Mucosa of stomach (tissue), 1 donor: ENCODE measurements at regions not wholly inside any gene's neighbourhood (a gene's known extent, or its start where the extent isn't known, plus 50 kb on each side); places are given as distances from the start of the nearest gene placed in this dataset.

ENCODE experiments used
- H3K27me3 ChIP-seq: one replicate; pipeline ENCODE4 v1.7.0; 2013; ENCODE audit warnings: mild to moderate bottlenecking, low read length; ENCODE audit not compliant: control insufficient read depth, insufficient read depth
- H3K36me3 ChIP-seq: one replicate; pipeline ENCODE4 v1.7.0; 2013; ENCODE audit warnings: low read length; ENCODE audit not compliant: control insufficient read depth, insufficient read depth
- H3K4me1 ChIP-seq: one replicate; pipeline ENCODE4 v1.7.0; 2013; ENCODE audit warnings: mild to moderate bottlenecking, low read length; ENCODE audit not compliant: control insufficient read depth, insufficient read depth
- H3K4me3 ChIP-seq: one replicate; pipeline ENCODE4 v1.7.0; 2013; ENCODE audit warnings: low read length
- H3K9ac ChIP-seq: one replicate; pipeline ENCODE4 v1.7.0; 2013; ENCODE audit warnings: mild to moderate bottlenecking, low read length, moderate library complexity
- H3K9me3 ChIP-seq: one replicate; pipeline ENCODE4 v1.7.0; 2013; ENCODE audit warnings: mild to moderate bottlenecking, low read length, moderate library complexity; ENCODE audit not compliant: control insufficient read depth
- donor health status: Pancreatic carcinoma.

DNA sequence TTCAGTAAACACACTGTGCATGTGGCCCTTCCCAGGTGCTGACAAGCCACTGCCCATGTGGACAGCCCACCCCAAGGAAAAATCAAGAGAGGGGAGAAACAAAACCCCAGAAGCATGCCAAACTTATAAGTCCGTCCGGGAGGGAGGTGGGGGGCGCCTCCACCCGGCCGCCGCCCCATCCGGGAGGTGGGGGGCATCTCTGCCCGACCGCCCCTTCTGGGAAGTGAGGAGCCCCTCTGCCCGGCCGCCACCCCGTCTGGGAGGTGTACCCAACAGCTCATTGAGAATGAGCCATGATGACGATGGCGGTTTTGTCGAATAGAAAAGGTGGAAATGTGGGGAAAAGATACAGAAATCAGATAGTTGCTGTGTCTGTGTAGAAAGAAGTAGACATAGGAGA, 53.8 kb upstream of the C2CD4B start:
- peaks cover 9% of the 10 kb centered on the region for H3K9me3 ChIP-seq

DNA sequence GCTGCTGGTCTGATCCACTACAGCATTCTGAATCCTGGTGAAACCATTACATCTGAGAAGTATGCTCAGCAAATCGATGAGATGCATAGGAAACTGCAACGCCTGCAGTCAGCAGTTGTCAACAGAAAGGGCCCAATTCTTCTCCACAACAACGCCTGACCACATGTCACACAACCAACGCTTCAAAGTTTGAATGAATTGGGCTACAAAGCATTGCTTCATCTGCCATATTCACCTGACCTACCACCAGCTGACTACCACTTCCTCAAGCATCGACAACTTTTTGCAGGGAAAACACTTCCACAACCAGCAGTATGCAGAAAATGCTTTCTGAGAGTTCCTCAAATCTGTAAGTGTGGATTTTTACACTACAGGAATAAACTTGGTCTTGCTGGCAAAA, 54.7 kb upstream of the C2CD4B start:
- H3K4me1 ChIP-seq, result no peaks in the 10 kb centered on the region
- no peak overlapping the region for H3K4me3 ChIP-seq
- H3K27me3 ChIP-seq, result no peaks in the 10 kb centered on the region
- H3K9ac ChIP-seq, result no peak overlapping the region
- H3K36me3 ChIP-seq, result no peaks in the 10 kb centered on the region
- peaks cover 9% of the 10 kb centered on the region for H3K9me3 ChIP-seq

More for the DNA sequence above, 53.8 kb upstream of the C2CD4B start:
- Histone ChIP-seq H3K9ac (no peak overlapping the region), H3K4me1 (no peaks in the 10 kb centered on the region), H3K4me3 (no peak overlapping the region), H3K27me3 (no peaks in the 10 kb centered on the region), H3K36me3 (no peaks in the 10 kb centered on the region)

DNA sequence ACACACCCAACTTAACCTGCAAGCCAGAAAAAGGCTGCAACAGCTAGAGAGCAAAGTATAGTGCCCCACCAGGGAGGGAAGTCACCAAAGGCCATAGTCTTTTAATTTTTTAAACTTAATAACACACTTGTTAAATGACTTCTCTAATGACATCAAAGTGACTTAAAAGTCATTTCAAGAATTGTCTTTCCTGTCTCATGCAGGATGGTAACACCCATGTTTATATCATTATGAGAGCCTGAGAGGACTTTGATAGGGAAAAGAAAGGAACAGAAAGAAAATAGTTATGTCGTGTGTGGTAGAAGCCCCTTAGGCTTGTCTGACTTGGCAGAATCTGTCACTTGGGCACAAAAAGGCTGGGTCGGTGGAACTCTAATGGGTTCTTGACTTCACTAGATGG, 57.9 kb upstream of the C2CD4B start:
- Histone ChIP-seq H3K36me3 (no peaks in the 10 kb centered on the region), H3K9me3 (no peaks in the 10 kb centered on the region), H3K4me3 (no peak overlapping the region), H3K4me1 (no peaks in the 10 kb centered on the region), H3K9ac (no peak overlapping the region), H3K27me3 (no peaks in the 10 kb centered on the region)

DNA sequence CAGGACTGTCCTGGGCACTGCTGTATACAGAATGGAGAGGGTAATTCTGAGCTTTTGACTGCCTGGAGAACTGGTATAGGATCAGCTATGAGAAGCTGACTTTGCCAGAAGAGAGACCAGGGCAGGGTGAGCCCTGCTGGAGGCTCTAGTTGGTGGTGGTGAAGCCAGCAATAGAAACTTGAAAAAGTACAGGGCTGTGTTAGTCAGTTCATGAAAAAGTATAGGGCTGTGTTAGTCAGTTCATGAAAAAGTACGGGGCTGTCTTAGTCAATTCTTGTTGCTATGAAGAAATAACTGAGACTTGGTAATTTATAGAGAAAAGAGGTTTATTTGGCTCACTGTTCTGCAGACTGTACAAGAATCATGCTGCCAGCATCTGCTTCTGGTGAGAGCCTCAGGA, 63.5 kb upstream of the C2CD4B start:
- no peaks in the 10 kb centered on the region for H3K9me3 ChIP-seq
- no peaks in the 10 kb centered on the region for H3K4me1 ChIP-seq
- H3K9ac ChIP-seq, result no peak overlapping the region
- H3K27me3 ChIP-seq, result no peaks in the 10 kb centered on the region
- no peak overlapping the region for H3K4me3 ChIP-seq
- H3K36me3 ChIP-seq, result no peaks in the 10 kb centered on the region

DNA sequence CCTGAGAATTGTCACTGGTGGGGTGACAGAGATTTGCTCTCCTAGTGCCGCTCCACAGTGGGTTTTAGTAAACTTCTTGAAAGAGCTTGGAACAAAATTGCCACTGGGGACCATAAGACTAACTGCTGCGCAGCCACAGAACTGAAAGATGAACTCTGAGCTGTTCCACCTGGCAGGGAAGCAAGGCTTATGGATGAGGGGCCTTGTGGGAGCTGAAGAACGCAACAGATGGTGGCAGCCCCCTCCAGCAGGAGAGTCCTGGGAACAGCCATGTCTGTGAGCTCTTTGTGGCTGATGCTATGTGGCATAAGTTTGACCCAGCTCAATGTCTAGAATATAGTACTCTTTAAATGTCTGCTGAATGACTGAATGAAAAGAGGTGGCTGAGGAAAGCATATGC, 66.8 kb upstream of the C2CD4B start:
- Histone ChIP-seq H3K36me3 (no peaks in the 10 kb centered on the region), H3K4me1 (no peaks in the 10 kb centered on the region), H3K9me3 (no peaks in the 10 kb centered on the region), H3K4me3 (no peak overlapping the region), H3K9ac (no peak overlapping the region), H3K27me3 (no peaks in the 10 kb centered on the region)

DNA sequence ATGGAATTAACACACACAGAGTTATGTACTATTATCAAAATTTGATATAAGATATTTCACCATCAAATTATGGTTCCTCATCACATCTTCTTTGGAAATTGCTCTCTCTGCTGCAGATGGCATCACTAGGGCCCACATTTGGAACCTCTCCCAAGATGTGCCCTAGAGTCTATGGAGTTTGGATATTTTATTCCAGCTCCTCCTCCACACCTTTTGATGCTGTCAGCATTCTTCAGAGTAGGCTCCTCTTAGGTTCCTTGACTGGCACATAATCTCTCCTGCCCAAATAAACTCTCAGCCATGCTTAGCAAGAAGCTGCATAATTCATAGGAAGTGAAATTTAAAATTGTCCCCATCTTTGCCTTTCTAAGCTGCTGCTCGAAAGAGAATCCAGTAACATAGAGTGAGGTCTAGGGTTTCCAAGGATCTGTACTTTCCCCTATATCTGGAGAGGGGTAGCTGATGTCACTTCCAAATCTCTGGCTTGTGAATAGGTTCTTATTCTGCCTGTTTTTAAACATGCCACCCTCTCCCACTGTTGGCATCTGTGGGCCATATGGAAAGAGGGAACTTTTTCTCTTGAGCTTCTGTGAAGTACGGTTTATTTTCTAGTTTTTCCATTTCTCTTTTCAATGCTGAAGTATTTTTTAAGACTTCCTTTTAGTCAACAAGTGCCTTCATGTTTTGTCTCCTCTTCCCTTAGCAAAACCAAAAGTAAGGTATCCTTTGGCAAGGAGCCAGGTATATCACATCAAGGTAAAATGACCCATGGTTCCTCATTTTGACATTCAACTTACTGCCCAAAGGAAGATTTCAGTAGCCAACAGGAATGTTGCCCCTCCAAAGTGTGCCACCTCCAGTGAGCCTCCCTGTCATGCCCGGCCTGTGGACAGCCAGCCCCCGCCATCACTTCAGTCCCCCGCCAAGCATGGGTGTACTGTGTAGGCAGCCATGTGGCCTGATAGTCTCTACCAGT, 75.3 kb upstream of the C2CD4B start:
- no peaks in the 10 kb centered on the region for H3K27me3 ChIP-seq
- no peak overlapping the region for H3K9ac ChIP-seq
- H3K4me1 ChIP-seq, result no peaks in the 10 kb centered on the region
- no peaks in the 10 kb centered on the region for H3K9me3 ChIP-seq
- H3K36me3 ChIP-seq, result no peaks in the 10 kb centered on the region
- no peak overlapping the region for H3K4me3 ChIP-seq

DNA sequence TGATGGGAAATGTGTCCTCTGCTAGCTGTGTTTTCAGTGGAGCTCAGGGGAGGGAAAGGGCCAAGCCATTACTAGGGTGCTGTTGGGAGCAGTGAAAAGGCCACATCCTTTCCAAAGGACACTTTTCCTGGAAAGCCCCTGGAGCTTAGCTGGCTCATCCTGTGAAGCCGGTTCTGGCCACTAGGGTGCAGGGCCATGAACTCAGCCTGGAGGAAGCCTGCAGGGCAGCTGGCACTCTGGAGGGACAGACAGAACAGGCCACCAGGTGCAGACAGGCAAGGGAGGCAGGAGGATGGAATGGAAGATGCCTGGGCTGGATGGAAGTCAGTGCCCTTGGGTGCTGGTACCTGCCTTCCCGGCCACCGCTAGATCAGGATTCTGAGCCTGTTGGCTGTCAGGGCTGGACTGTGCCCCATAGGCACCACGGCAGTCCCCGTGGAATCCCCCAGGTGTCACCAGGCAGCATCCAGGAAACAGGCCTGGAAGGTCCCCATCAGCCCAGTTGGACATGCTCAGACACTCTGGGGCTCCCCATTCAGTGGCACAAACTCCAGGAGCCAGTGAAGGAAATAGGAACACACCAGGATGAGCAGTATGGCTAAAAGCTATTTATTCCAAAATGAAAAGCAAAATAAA, 76.2 kb upstream of the C2CD4B start:
- no peaks in the 10 kb centered on the region for H3K9me3 ChIP-seq
- H3K36me3 ChIP-seq, result no peaks in the 10 kb centered on the region
- H3K9ac ChIP-seq, result no peak overlapping the region
- H3K27me3 ChIP-seq, result no peaks in the 10 kb centered on the region
- H3K4me1 ChIP-seq, result no peaks in the 10 kb centered on the region
- no peak overlapping the region for H3K4me3 ChIP-seq

DNA sequence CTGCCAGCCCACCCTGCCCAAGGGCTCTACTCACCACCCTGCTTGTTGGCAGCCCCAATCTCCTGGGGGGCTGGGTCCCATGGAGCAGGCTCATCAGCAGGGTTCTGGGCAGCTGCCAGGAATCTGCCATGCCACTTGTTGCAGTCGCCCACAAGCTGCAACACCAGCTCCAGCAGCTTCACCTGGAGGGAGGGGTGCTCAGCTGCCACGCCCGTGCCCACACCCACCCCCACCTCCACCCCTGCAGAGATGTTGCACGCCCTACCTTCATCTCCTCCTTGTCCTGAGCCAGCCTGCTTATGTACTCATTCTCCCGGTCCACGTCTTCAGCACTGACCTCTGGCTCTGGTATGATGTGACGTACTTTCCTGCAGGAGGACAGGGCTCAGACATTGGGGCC, 77.9 kb upstream of the C2CD4B start:
- no peaks in the 10 kb centered on the region for H3K9me3 ChIP-seq
- H3K9ac ChIP-seq, result no peak overlapping the region

DNA sequence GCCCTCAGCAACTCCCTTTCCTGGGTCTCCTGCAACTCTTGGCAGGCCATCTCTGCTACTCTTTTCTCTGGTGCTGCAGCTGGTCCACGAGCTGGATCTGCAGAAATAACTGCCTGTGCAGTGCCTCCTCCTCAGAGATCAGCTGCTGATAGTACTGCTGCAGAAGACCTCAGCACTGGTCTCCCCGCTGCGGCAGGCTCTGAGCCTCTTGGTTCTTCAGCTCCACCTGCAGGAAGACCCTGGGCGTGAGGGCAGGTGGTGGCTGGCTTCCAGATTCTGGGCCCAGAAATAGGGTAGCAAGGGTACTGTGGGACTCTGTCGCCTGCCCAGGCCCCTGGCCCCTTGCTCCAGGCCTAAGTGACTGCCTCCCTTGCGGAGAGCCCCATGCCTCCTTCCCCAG, 79.7 kb upstream of the C2CD4B start:
- H3K9ac ChIP-seq, result no peak overlapping the region
- H3K36me3 ChIP-seq, result no peaks in the 10 kb centered on the region
- H3K9me3 ChIP-seq, result no peaks in the 10 kb centered on the region
- H3K27me3 ChIP-seq, result no peaks in the 10 kb centered on the region
- no peak overlapping the region for H3K4me3 ChIP-seq
- no peaks in the 10 kb centered on the region for H3K4me1 ChIP-seq

More for the DNA sequence above, 77.9 kb upstream of the C2CD4B start:
- Histone ChIP-seq H3K27me3 (no peaks in the 10 kb centered on the region), H3K36me3 (no peaks in the 10 kb centered on the region), H3K4me3 (no peak overlapping the region), H3K4me1 (no peaks in the 10 kb centered on the region)

DNA sequence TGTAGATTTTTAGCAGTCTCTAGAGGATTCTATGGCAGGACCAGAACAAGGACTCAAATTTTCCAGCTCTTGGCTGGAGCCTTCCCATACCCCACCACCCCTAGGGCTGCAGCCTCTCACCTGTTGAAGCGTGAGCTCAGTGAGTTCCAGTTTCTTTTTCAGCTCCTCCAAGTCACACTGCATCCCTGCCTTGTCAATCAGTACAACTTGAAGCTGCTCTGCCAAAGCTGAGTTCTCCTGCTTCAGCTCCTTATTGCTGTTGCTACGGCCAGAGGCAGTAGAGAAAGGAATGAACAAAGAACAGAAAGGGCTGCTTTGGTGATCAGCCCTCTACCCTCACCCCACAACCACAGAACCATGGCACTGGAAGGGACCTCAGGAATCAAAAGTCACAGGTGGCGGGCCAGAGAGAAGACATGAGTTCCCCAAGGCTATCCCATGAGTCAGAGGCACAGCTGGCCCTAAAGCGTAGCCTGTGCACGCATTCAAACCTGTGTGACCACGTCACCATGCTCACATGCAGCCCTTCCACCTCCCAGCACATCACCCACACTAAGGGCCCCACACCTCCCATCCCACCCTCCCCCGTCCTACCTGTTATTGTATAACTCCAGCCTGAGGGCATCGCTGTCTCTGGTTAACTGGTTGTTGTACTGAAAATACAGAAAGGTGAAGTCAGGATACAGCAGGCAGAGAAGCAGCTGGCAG, 83.3 kb upstream of the C2CD4B start:
- no peak overlapping the region for H3K9ac ChIP-seq
- H3K36me3 ChIP-seq, result no peaks in the 10 kb centered on the region
- no peak overlapping the region for H3K4me3 ChIP-seq
- H3K4me1 ChIP-seq, result no peaks in the 10 kb centered on the region
- no peaks in the 10 kb centered on the region for H3K9me3 ChIP-seq
- no peaks in the 10 kb centered on the region for H3K27me3 ChIP-seq

DNA sequence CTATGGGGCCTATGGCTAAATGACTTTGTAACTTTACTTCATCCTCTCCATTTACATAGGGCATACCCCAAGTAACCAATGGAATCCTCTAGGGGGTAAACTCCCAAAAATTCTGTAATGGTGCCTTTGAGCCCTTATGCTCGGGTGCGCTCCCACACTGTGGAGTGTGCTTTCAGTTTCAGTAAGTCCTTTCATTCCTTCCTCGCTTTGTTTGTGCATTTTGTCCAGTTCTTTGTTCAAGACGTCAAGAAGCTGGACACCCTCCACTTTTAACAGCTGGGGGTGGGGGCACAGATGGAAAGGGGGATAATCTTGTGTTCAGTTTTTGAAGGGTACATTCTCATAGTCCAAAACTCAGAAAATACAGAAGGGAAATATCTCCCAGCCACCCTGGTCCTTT, 84.4 kb upstream of the C2CD4B start:
- H3K27me3 ChIP-seq, result no peaks in the 10 kb centered on the region
- H3K4me1 ChIP-seq, result no peaks in the 10 kb centered on the region
- no peaks in the 10 kb centered on the region for H3K36me3 ChIP-seq
- no peaks in the 10 kb centered on the region for H3K9me3 ChIP-seq
- H3K4me3 ChIP-seq, result no peak overlapping the region
- H3K9ac ChIP-seq, result no peak overlapping the region

DNA sequence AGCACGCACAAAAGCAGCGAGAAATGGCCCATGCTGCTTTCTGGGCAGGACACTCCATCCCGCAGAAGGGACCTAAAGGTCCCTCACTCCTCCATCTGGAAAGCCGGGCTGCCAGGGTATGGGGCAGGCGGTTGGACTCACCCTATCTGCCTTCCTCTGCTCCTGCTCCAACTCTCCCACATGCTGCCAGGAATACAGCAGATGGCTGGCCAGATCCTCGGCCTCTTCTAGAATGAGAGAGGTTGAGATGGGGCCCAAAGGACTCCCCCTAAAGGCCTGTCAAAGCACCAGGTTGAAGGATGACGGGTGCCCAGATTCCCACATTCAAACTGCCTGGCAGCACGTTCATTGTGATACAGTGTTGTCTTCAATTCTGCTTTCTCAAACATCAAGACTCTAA, 85.1 kb upstream of the C2CD4B start:
- no peak overlapping the region for H3K9ac ChIP-seq
- H3K4me1 ChIP-seq, result no peaks in the 10 kb centered on the region
- no peaks in the 10 kb centered on the region for H3K36me3 ChIP-seq
- H3K9me3 ChIP-seq, result no peaks in the 10 kb centered on the region
- no peak overlapping the region for H3K4me3 ChIP-seq
- H3K27me3 ChIP-seq, result no peaks in the 10 kb centered on the region
